Activated CD4-positive, alpha-beta T cell treated with anti-CD3 and anti-CD28 coated beads for 24 hours (primary cell): ENCODE measurements at regions not wholly inside any gene's neighbourhood (a gene's known extent, or its start where the extent isn't known, plus 50 kb on each side); places are given as distances from the start of the nearest gene placed in this dataset.

ENCODE experiments used
- DNase-seq, 2 donors: peaks; one replicate each; pipeline ENCODE4 v3.0.0-alpha.2; 2020; ENCODE audit warnings: low read depth in 2 of 2

DNA sequence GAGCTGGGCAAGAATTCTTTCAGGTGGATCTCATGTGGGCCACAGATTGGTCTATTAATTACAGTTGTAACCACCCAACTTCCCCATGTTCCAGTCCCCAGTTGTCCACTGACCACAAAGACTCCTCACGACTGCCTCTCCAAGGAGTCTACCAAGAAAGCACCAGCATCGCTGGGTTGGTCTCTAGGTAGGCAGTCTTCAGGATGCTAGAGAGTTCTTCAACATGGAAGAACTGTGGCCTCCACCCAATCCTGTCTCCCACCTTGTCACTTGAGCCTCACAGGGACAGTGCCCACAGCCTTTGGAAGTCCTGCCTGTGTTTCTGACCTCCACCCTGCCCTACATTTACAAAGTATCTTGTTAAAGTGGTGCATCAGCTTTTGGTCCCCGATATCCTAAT, 184.7 kb upstream of the FN1 start:
- no peak for DNase-seq

DNA sequence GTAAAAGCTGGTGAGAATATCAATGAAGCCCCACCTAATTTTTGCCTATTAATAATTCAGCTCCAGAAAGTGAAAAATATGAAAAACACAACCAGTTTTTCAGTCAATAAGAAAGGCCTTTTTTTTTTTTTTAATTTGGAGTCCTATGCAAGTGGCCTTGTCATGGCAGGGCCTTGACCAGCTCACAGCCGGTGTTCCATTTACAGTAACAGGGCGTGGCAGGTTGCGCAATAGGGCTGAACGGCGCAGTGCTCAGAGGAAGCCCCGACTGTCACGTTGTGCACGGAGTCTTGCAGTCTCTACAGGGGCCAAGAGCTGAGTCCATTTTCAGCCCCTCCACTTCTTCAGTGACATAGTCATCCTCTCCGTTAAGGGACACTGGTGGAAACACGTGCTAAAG, 184.1 kb upstream of the FN1 start:
- DNase-seq: no peak

DNA sequence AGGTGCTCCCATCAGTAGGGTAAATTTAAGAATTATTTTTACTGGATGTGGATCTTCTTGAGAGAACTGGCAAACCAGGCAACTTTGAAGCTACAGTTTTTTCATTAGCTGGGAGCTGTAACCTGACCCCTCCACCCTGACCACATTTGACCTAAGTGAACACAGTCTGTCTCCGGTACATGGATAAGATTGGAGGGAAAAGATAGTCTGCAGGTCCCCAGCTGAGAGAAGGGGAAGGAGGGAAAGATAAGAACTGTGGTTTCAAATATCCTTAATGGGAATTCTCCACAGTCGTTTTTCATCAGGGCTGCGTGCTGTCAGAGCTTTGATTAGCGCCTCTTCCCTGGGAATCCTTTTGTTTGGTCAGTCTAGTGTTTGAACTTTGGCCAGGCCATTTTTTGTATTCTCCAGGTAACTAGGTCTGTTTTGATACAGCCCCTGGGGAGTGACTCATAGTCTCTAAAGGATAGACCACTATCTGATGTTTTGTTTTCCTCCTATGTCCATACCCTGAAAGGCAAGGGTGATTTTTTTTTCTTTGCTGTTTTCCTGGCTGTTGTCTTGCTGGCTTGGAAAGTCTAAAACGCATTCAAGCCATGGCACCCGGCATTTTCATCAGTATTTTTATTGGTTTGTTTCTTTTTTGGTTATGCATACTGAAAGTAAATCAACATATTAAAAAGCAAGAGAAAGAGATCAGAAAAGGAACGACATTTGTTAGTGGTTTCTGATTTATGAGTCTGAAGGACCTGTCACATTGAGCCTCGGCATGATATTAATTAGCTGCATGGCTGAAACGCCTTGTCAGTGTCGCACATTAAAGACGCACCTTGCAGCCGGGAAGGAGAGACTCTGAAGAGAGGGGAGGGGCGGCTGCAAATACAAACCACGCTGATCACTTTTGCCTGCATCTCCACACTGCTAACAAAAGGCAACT, 183.4 kb upstream of the FN1 start:
- DNase-seq: no peak

DNA sequence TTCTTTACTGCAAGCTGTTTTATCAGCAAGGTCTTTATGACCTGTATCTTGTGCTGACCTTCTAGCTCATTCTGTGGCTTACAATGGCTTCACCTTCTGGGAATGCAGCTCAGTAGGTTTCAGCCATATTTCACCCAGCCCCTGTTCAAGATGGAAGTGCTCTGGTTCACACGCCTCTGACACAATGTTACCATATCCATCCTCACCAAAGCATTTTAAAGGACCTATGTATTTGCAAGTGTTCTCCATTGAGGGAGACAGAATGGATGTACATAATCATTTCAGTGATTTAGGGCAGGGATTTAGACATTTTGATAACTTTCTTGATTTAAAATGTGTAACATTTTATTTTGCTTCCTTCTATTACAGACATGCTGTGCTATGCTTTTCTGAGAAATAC, 182.3 kb upstream of the FN1 start:
- DNase-seq: no peak

DNA sequence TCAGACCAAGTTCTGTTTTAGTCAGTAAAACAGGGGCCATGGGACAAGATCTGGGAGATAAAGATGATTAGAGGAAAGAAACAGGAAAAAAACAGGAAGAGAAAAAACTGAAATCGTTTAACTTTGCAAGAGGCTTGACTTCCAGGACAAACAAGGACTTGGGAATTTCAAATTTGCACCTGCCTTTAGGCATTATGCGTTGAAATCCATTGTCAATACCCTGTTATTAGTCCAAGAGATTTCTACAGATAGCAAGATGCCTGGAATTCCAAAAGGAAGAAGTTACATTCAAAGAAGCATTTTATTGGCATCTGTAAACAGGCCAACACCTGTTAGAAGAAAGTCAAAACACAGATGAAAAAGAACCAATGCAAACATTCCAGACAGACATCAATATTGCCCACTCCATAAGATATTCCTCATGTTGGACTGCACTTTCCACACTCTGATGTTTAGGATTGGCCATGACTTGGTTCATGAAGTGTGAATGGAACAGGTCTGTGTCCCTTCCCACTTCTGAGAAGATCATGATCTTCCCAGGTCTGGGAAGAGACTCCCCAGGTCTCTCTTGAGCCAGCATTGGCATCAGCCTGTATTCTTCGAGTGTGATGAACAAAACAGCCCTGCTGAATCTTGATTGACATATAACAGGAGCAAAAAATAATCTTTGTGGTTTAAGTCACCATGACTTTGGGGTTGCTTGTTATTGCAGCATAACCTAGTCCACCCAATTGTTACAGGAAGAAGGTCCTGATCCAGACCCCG, 181.4 kb upstream of the FN1 start:
- no peak for DNase-seq

DNA sequence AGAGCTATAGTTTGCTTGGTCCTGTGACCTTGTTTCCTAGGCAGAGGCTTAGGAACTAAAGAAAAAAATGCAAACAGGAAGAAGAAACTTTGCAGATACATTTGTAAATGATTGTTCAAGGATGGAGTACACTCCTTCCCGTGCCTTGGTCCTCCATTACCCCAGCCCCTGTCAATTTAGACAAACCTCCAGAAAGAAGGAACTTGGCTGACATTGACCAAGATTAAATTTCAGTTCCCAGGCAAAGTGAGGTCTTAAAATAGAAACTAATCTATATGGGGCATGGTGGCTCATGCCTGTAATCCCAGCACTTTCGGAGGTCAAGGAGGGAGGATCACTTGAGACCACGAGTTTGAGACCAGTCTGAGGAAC, 179.9 kb upstream of the FN1 start:
- DNase-seq: no peak

DNA sequence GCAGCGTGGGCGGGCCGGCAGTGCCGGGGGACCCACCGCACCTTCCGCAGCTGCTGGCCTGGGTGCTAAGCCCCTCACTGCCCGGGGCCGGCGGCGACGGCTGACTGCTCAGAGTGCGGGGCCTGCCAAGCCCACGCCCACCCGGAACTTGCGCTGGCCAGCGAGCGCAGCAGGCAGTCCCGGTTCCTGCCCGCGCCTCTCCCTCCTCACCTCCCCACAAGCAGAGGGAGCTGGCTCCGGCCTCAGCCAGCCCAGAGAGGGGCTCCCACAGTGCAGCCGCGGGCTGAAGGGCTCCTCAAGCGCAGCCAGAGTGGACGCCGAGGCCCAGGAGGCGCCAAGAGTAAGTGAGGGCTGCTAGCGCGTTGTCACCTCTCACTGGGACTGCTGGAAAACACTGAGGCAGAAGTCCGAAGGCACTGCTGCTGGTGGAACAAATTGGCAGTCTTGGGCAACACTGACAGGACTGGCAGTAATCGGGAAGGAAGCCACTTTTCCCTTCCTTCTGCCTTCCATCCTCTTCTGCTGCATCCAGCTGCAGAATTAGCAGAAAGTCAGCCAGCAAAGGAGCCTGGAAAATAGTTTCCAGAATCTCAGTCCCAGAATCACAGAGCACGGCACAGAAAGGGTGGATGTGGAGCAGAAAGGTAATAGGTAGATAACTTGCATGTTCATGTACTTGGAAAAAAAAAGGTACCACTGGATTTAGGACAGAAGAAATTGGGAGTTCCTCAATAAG, 179.4 kb upstream of the FN1 start:
- no peak for DNase-seq

DNA sequence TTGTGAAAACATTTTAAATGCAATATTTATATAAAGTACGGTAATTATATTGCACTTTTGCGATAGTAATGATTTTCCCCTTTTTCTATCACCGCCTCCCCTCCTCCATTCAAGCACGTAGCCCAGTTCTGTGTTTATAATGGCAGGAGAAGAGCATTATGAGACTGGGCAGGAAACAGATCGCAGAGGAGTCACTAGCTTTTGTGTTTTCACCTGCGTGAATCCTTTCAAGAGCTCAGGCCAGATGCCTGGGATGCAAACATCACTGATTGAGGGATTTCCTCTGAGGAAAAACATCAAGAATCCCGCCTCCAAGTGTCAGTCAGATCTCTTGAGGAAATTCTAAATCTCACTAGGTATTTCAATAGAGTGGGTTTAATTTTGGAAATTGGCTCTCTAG, 178.4 kb upstream of the FN1 start:
- no peak for DNase-seq

DNA sequence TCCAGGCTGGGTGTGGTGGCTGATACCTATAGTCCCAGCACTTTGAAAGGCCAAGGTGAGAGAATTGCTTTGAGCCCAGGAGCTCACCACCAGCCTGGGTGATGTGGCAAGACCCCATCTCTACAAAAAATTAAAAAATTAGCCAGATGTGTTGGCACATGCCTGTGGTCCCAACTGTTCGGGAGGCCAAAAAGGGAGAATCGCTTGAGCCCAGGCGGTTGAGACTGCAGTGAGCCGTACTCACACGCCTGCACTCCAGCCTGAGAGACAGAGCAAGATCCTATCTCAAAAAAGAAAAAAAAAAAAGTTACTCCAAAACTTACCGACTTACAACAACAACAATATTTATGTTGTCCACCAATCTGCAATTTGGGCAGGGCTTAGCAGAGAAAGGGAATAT, 178.0 kb upstream of the FN1 start:
- no peak for DNase-seq

DNA sequence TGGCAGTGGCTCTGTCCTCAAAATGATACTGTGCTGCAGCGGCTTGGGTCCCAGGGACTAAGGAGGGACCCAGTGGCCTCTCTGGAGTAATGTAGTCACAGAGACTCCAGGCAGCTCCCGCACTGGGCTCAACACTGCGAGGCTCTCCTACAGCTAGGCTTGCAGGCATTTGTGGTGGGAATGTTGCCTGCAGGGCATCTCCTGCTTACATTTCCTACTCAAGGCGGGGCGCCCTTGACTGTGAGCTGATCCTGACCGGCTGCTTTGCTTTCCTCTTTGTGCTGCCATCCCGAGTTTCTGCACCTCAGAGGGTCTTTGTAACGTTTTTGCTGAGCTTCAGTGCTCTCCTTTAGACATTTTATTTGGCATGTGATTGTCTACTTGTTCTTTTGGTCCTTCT, 177.4 kb upstream of the FN1 start:
- no peak for DNase-seq

DNA sequence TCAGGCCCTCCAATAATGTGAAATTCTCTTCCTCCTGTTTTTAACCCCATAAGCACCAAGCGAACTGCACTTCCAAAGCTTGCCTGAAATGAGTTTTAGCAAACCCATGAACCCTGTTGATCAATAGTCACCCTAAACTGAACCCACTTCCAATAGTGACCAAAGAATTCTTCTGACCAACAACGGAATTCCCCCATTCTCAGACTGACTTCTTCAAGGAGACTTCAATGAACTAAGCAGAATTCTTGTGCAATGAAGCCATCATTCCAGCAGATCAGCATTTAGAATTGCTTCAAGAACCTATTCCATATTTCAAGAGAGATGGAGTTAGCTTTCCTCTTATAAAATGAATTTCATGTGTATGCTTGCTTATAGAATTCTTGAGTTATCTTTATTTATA, 176.9 kb upstream of the FN1 start:
- DNase-seq: no peak

DNA sequence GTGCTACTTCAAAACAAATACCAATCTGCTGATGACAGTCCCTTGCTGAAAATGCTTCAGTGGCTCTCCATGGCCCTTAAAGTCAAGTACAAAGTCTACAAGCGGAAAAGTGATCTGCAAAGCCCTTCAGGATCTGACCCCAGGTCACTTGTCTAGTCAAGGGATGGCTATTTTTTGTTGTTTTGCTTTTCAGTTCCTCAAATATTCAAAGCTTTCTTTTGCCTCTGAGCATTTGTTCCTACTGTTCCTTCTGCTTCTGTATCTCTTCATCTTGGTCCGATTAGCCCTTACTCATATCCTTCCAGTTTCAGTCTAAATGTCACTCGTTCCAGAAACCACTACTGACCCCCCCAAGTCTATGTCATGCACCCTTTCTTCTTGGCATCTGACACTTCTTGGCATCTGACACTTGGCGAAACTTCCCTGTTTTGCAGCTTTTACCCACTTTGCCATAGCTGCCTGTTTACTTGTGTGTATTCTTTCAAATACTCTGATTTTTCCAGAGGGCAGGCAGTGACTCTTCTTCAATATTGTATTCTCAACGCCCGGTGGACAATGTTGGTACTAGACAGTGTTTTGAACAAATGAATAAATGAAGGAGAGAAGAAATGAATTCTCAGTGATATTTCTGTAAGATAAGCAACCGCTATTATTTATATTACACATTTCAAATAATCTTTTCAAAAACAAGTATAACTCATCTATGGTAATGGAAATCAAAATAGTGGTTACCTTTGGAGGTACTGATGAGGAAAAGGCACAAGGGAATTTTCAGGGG, 175.9 kb upstream of the FN1 start:
- DNase-seq: no peak

DNA sequence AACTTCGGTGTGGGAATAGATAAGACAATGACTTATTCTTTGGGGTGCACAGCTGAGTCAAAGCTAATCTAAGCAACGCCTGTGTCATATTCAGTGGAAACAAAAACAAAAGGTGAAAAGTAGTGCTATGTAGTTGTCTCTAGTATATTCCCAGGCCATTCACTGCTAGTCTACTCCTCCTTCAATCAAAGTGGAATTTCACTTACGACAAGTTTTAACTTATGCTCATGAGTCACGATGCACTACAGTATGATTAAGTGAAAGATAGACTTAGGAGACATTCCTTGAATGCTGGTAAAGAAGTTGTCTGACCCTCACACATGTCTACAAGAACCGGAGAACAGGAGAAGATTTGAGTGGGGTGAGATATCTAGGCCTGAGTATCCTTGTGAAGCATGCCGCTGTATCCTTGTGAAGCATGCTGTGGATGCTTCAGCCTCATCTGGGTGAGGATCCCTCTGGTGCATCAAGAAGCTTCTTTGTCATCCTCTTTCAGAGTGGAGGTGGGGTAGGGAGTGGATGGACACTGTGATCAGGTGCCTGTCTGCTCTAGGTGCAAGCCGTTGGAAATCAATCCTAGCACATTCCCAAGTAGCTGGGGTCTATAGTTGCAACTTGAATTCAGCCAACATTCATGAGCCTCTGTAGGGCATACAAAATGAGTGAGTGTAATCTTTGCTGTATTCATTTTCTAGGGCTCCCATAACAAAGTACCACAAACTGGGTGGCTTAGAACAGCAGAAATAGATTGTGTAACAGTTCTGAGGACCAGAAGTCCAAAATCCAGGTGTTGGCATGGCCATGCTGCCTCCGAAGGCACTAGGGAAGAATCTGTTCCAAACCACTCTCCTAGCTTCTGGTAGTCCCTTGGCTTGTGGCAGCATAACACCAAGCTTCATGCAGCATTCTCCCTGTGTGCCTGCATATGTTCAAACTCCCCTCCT, 173.5 kb upstream of the FN1 start:
- no peak for DNase-seq

DNA sequence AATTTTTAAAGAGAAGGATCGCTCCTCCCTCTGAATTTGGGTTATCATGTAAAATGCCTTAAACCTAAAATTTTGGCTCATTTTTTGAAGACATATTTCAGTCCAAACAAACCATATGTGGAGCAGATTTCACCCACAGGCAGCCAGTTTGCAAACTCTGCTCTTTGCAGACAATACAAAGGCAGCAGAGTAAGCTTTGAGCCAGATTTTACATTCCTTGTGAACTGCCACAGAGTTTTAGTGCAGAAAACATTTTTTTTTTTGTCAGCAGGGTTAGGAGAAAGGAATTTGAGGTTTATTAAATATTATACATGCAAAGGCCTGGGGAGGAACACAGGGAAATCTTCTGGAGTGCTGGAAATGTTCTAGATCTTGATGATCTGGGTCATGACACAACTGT, 171.9 kb upstream of the FN1 start:
- DNase-seq: no peak

DNA sequence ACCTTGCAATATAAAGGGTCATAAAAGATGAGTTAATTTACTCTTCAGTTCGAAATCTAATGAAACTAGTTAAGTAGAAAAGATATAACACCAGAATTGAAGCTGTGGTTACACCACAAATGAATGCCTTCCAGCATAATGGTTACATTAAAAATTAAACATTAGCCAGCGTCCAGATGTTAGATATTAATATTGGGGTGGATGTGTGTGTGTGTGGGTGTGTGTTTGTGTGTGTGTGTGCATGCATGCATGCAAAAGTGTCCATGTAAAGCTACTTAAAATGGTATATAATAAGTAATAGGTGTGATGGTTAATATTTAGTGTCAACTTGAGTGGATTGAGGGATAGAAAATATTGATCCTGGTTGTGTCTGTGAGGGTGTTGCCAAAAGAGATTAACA, 170.4 kb upstream of the FN1 start:
- no peak for DNase-seq

DNA sequence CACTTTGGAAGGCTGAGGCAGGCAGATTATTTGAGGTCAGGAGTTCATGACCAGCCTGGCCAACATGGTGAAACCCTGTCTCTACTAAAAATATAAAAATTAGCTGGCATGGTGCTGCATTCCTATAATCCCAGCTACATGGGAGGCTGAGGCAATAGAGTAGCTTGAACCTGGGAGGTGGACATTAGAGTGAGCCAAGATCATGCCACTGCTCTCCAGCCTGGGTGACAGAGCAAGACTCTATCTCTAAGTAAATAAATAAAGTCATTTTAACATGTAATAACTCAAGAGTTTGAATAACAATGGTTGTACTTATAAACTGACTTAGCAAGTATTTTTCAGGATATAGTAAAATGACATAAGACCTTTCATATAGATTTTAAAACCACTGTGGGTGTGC, 169.3 kb upstream of the FN1 start:
- no peak for DNase-seq

DNA sequence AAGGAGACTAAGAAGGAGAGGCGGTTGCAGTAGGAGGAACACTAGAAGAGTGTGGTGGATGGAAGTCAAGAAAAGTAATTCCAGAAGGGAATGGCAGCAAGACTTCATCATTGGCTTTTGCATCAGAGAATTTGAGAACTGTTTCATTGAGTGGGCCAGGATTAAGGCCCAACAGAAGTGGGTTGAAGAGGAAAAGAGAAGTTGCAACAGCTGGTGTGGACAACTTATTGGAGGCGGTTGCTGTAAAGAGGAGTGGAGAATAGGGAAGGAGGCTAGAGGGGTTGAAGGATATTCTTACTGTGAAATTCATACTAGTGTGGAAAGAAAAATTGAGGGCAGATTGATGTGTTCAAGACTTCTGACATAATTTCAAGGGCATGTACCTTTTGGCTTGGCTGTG, 168.7 kb upstream of the FN1 start:
- no peak for DNase-seq

DNA sequence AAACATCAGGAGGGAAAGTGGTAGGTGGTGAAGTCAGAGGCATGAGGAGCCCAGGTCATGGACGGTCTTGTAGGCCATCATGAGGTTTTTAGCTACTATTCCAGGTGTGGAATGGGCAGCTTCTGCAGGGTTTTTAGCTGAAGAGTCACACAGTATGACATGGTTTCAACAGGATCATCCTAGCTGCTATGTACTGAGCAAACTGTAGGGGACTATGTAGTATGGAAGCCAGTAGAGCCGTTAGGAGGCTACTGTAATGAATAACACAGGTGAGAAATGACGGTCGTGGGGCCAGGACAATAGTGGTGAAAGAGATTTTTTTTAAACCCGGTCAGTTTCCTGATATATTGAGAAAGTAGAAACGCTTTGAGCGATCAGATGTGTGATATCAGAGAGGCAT, 167.6 kb upstream of the FN1 start:
- DNase-seq: no peak

DNA sequence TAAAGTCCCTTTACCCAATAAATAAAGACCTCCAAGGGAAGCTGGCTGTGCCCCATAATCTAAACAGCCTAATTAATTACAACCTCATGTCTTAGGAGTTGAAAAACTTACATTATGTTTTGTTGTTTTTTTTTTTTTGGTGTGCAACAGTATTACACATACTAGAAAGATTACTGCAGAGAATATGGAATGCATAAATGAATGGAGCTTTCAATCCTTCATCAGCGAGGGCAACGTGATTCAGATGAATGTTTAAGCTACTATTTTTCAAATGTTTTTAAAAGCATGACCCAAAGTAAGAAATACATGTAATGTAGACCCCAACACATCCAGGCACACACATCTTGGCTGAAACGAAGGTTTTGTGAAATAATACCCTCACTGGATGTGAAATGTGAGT, 167.1 kb upstream of the FN1 start:
- DNase-seq: no peak

DNA sequence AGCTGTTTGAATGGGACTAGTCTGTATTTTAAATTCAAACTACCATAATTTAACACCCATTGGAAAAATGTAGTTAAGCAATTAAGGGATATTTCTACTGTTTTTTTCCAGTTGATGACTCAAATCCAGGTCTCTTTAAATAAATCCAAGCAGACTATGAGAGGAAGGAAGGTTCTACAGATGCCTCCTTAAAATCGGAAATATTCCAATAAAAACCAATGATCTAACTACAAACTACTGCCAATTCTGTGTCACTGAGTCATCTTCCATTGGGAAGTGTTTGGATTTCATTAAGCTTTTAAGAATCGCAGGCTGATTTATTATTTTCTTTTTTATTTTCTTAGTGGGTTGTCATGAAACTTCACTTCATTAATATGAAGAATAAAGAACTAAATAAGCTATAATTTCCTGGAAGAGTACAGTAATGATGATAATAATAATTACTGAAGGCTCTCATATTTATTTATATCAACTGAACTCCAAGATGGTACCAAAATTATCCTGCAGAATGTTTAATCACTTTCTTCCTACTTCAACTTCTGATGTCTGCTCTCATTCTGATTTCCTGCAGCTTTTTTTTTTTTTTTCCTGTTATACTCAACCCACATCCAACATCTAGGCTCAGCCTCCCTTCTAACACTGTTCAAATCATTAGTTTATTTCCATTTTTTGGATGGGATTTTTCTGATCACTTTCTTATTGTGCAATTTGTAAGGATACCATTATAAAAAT, 166.3 kb upstream of the FN1 start:
- DNase-seq: no peak
